ENCODE measurements at regions not wholly inside any gene's neighbourhood (a gene's known extent, or its start where the extent isn't known, plus 50 kb on each side); places are given as distances from the start of the nearest gene placed in this dataset.

GRCh38 chr3:22555753-22556435, 647.2 kb upstream of the UBE2E2 start:
- no peak for TF ChIP-seq CTCF (IDR thresholded peaks at IDR 0.05; ENCODE audit: insufficient read depth, low read length, poor library complexity, severe bottlenecking)
- no peaks in the 10 kb centered on the region for H3K27me3 ChIP-seq (replicated peaks; ENCODE audit: control insufficient read depth, insufficient read depth, low read length)
- no peak overlapping the region for H3K4me3 ChIP-seq (replicated peaks; ENCODE audit: low read depth, low read length)
- no peak for DNase-seq (ENCODE audit: extremely low read depth, insufficient read length)
- H3K36me3 ChIP-seq (ENCODE audit: control insufficient read depth, insufficient read depth, low read length): no peaks in the 10 kb centered on the region

- H3K4me3 ChIP-seq (replicated peaks; ENCODE audit: low read depth, low read length): no peak overlapping the region
- TF ChIP-seq CTCF (IDR thresholded peaks at IDR 0.05; ENCODE audit: insufficient read depth, low read length, poor library complexity, severe bottlenecking): no peak
- no peaks in the 10 kb centered on the region for H3K36me3 ChIP-seq (ENCODE audit: control insufficient read depth, insufficient read depth, low read length)
- no peaks in the 10 kb centered on the region for H3K27me3 ChIP-seq (replicated peaks; ENCODE audit: control insufficient read depth, insufficient read depth, low read length)
- DNase-seq (ENCODE audit: extremely low read depth, insufficient read length): no peak
Observed at GRCh38 chr3:22565393-22565792, 637.7 kb upstream of the UBE2E2 start.

GRCh38 chr3:22568285-22568684, 634.8 kb upstream of the UBE2E2 start:
- H3K36me3 ChIP-seq (ENCODE audit: control insufficient read depth, insufficient read depth, low read length): no peaks in the 10 kb centered on the region
- no peak overlapping the region for H3K4me3 ChIP-seq (replicated peaks; ENCODE audit: low read depth, low read length)
- TF ChIP-seq CTCF (IDR thresholded peaks at IDR 0.05; ENCODE audit: insufficient read depth, low read length, poor library complexity, severe bottlenecking): no peak
- H3K27me3 ChIP-seq (replicated peaks; ENCODE audit: control insufficient read depth, insufficient read depth, low read length): no peaks in the 10 kb centered on the region
- no peak for DNase-seq (ENCODE audit: extremely low read depth, insufficient read length)

- H3K36me3 ChIP-seq (ENCODE audit: control insufficient read depth, insufficient read depth, low read length): no peaks in the 10 kb centered on the region
- no peak for TF ChIP-seq CTCF (IDR thresholded peaks at IDR 0.05; ENCODE audit: insufficient read depth, low read length, poor library complexity, severe bottlenecking)
- H3K27me3 ChIP-seq (replicated peaks; ENCODE audit: control insufficient read depth, insufficient read depth, low read length): no peaks in the 10 kb centered on the region
- DNase-seq (ENCODE audit: extremely low read depth, insufficient read length): no peak
- H3K4me3 ChIP-seq (replicated peaks; ENCODE audit: low read depth, low read length): no peak overlapping the region
Observed at GRCh38 chr3:22569570-22569969, 633.6 kb upstream of the UBE2E2 start.

GRCh38 chr3:22581007-22581406, 622.1 kb upstream of the UBE2E2 start:
- H3K4me3 ChIP-seq (replicated peaks; ENCODE audit: low read depth, low read length): no peak overlapping the region
- no peaks in the 10 kb centered on the region for H3K27me3 ChIP-seq (replicated peaks; ENCODE audit: control insufficient read depth, insufficient read depth, low read length)
- no peak for DNase-seq (ENCODE audit: extremely low read depth, insufficient read length)
- no peaks in the 10 kb centered on the region for H3K36me3 ChIP-seq (ENCODE audit: control insufficient read depth, insufficient read depth, low read length)
- no peak for TF ChIP-seq CTCF (IDR thresholded peaks at IDR 0.05; ENCODE audit: insufficient read depth, low read length, poor library complexity, severe bottlenecking)

- H3K36me3 ChIP-seq (ENCODE audit: control insufficient read depth, insufficient read depth, low read length): no peaks in the 10 kb centered on the region
- H3K27me3 ChIP-seq (replicated peaks; ENCODE audit: control insufficient read depth, insufficient read depth, low read length): no peaks in the 10 kb centered on the region
- no peak overlapping the region for H3K4me3 ChIP-seq (replicated peaks; ENCODE audit: low read depth, low read length)
- no peak for DNase-seq (ENCODE audit: extremely low read depth, insufficient read length)
- no peak for TF ChIP-seq CTCF (IDR thresholded peaks at IDR 0.05; ENCODE audit: insufficient read depth, low read length, poor library complexity, severe bottlenecking)
Observed at GRCh38 chr3:22582266-22582665, 620.9 kb upstream of the UBE2E2 start.
